Cardiac septum (tissue), 1 donor: ENCODE measurements at regions not wholly inside any gene's neighbourhood (a gene's known extent, or its start where the extent isn't known, plus 50 kb on each side); places are given as distances from the start of the nearest gene placed in this dataset.

Experiments
- DNase-seq: peaks from one replicate; pipeline ENCODE4 v3.0.0-alpha.2; 2020; ENCODE audit warnings: low spot score
- intact Hi-C: fragments of 100-400 bp; cut with DNase I; formaldehyde crosslinking; loops from one replicate; pipeline ENCODE4 v1.14.0; 2022
- donor health status: DM: no; HTN: no; CAD: no.

GRCh38 chr2:66382091-66382490 lies 52.8 kb upstream of the MEIS1 start:
- no peak for DNase-seq
- intact Hi-C loops = no loop called here

- DNase-seq = no peak
- intact Hi-C loops = no loop called here
These were observed 55.5 kb upstream of the MEIS1 start for GRCh38 chr2:66379473-66379872.

- no peak for DNase-seq
- intact Hi-C loops = no loop called here
These were observed 57.1 kb upstream of the MEIS1 start for GRCh38 chr2:66377832-66378231.

- no peak for DNase-seq
- intact Hi-C loops = no loop called here
These were observed 64.1 kb upstream of the MEIS1 start for GRCh38 chr2:66370824-66371223.

- DNase-seq = no peak
These were observed 68.3 kb upstream of the MEIS1 start for GRCh38 chr2:66366619-66367018.

GRCh38 chr2:66364495-66365333 lies 70.2 kb upstream of the MEIS1 start:
- DNase-seq = no peak
- intact Hi-C loops = no loop called here

More at GRCh38 chr2:66366619-66367018, 68.3 kb upstream of the MEIS1 start:
- intact Hi-C loops = no loop called here

- no peak for DNase-seq
- intact Hi-C loops = no loop called here
These were observed 72.2 kb upstream of the MEIS1 start for GRCh38 chr2:66362701-66363100.

GRCh38 chr2:66346231-66346664 lies 88.7 kb upstream of the MEIS1 start:
- DNase-seq = no peak
- intact Hi-C loops = no loop called here

- DNase-seq = no peak
- intact Hi-C loops = no loop called here
These were observed 90.8 kb upstream of the MEIS1 start for GRCh38 chr2:66344087-66344663.

- intact Hi-C loops = no loop called here
These were observed 91.7 kb upstream of the MEIS1 start for GRCh38 chr2:66343259-66343658.

GRCh38 chr2:66340521-66340920 lies 94.4 kb upstream of the MEIS1 start:
- intact Hi-C loops = no loop called here
- no peak for DNase-seq

More at GRCh38 chr2:66343259-66343658, 91.7 kb upstream of the MEIS1 start:
- DNase-seq = no peak

GRCh38 chr2:66334237-66335029 lies 100.5 kb upstream of the MEIS1 start:
- intact Hi-C loops = no loop called here
- DNase-seq = no peak

GRCh38 chr2:66331176-66331575 lies 103.7 kb upstream of the MEIS1 start:
- no peak for DNase-seq
- intact Hi-C loops = no loop called here

GRCh38 chr2:66329081-66329605 lies 105.8 kb upstream of the MEIS1 start:
- intact Hi-C loops = no loop called here
- no peak for DNase-seq

GRCh38 chr2:66327066-66327740 lies 107.7 kb upstream of the MEIS1 start:
- intact Hi-C loops = no loop called here
- no peak for DNase-seq

- intact Hi-C loops = no loop called here
- DNase-seq = no peak
These were observed 109.9 kb upstream of the MEIS1 start for GRCh38 chr2:66324909-66325528.

GRCh38 chr2:66324356-66324755 lies 110.6 kb upstream of the MEIS1 start:
- DNase-seq = no peak
- intact Hi-C loops = no loop called here

- no peak for DNase-seq
- intact Hi-C loops = no loop called here
These were observed 111.5 kb upstream of the MEIS1 start for GRCh38 chr2:66323406-66323805.
